ENCODE measurements at regions not wholly inside any gene's neighbourhood (a gene's known extent, or its start where the extent isn't known, plus 50 kb on each side); places are given as distances from the start of the nearest gene placed in this dataset.

DNA sequence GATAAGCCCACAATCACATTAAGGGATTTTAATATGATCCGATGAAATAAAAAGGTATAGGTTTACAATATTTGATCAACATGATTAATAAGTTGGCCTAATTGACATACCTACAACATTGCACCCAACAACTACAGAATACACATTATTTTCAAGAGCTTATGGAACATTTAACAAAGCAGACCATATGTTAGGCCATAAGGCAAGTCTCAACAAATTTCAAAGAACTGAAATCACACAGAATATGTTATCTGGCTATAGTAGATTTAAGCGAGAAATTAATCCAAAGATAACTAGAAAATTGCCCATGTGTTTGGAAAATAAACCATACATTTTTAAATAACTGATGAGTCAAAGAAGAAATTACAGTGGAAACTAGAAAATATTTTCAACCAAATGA lies 126.0 kb upstream of the KCNG1 start:
- TF ChIP-seq, protein P1, sequence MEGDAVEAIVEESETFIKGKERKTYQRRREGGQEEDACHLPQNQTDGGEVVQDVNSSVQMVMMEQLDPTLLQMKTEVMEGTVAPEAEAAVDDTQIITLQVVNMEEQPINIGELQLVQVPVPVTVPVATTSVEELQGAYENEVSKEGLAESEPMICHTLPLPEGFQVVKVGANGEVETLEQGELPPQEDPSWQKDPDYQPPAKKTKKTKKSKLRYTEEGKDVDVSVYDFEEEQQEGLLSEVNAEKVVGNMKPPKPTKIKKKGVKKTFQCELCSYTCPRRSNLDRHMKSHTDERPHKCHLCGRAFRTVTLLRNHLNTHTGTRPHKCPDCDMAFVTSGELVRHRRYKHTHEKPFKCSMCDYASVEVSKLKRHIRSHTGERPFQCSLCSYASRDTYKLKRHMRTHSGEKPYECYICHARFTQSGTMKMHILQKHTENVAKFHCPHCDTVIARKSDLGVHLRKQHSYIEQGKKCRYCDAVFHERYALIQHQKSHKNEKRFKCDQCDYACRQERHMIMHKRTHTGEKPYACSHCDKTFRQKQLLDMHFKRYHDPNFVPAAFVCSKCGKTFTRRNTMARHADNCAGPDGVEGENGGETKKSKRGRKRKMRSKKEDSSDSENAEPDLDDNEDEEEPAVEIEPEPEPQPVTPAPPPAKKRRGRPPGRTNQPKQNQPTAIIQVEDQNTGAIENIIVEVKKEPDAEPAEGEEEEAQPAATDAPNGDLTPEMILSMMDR (IDR thresholded peaks at IDR 0.05): no peak
- TF ChIP-seq POLR2A (IDR thresholded peaks at IDR 0.05; ENCODE audit: low read depth): no peak
- TF ChIP-seq POLR2AphosphoS5 (IDR thresholded peaks at IDR 0.05): no peak

Measured in esophagus muscularis mucosa (tissue), 3 donors.